ENCODE measurements at regions not wholly inside any gene's neighbourhood (a gene's known extent, or its start where the extent isn't known, plus 50 kb on each side); places are given as distances from the start of the nearest gene placed in this dataset.

GRCh38 chr2:104733226-104733943, 120.5 kb upstream of the POU3F3 start:
- no peaks in the 10 kb centered on the region for H3K36me3 ChIP-seq (ENCODE audit: control insufficient read depth, insufficient read depth, low read length)
- WGBS (ENCODE audit: insufficient coverage), result 63% methylated on average over 5 of the region's 6 CpGs
- no peak overlapping the region for H3K4me3 ChIP-seq (ENCODE audit: low read depth, low read length)
- H3K27ac ChIP-seq (ENCODE audit: low read depth, low read length), result no peak overlapping the region
- H3K9me3 ChIP-seq (ENCODE audit: control insufficient read depth, insufficient read depth, low read length), result no peaks in the 10 kb centered on the region
- no peak for DNase-seq (ENCODE audit: low read depth in 4 of 6, low spot score in 6 of 6)
- H3K4me1 ChIP-seq (ENCODE audit: control insufficient read depth, insufficient read depth, low read length), result no peaks in the 10 kb centered on the region
- no peaks in the 10 kb centered on the region for H3K27me3 ChIP-seq (ENCODE audit: control insufficient read depth, insufficient read depth, low read length)

GRCh38 chr2:104734937-104735586, 118.9 kb upstream of the POU3F3 start:
- DNase-seq (ENCODE audit: low read depth in 4 of 6, low spot score in 6 of 6), result no peak
- no peak overlapping the region for H3K4me3 ChIP-seq (ENCODE audit: low read depth, low read length)
- no peaks in the 10 kb centered on the region for H3K9me3 ChIP-seq (ENCODE audit: control insufficient read depth, insufficient read depth, low read length)
- no peaks in the 10 kb centered on the region for H3K4me1 ChIP-seq (ENCODE audit: control insufficient read depth, insufficient read depth, low read length)
- H3K27ac ChIP-seq (ENCODE audit: low read depth, low read length), result no peak overlapping the region
- H3K27me3 ChIP-seq (ENCODE audit: control insufficient read depth, insufficient read depth, low read length), result no peaks in the 10 kb centered on the region
- no peaks in the 10 kb centered on the region for H3K36me3 ChIP-seq (ENCODE audit: control insufficient read depth, insufficient read depth, low read length)
- 67% methylated on average over 4 of the region's 6 CpGs for WGBS (ENCODE audit: insufficient coverage)

- DNase-seq (ENCODE audit: low read depth in 4 of 6, low spot score in 6 of 6), result no peak
- Histone ChIP-seq H3K4me1 (ENCODE audit: control insufficient read depth, insufficient read depth, low read length) (no peaks in the 10 kb centered on the region), H3K27me3 (ENCODE audit: control insufficient read depth, insufficient read depth, low read length) (no peaks in the 10 kb centered on the region), H3K4me3 (ENCODE audit: low read depth, low read length) (no peak overlapping the region), H3K27ac (ENCODE audit: low read depth, low read length) (no peak overlapping the region), H3K36me3 (ENCODE audit: control insufficient read depth, insufficient read depth, low read length) (no peaks in the 10 kb centered on the region), H3K9me3 (ENCODE audit: control insufficient read depth, insufficient read depth, low read length) (no peaks in the 10 kb centered on the region)
- WGBS (ENCODE audit: insufficient coverage), result 96% methylated on average over 5 of the region's 7 CpGs
Observed at GRCh38 chr2:104736026-104736425, 117.9 kb upstream of the POU3F3 start.

- peaks cover 3% of the 10 kb centered on the region for H3K36me3 ChIP-seq (ENCODE audit: control insufficient read depth, insufficient read depth, low read length)
- no peak overlapping the region for H3K4me3 ChIP-seq (ENCODE audit: low read depth, low read length)
- no peak for DNase-seq (ENCODE audit: low read depth in 4 of 6, low spot score in 6 of 6)
- no peaks in the 10 kb centered on the region for H3K27me3 ChIP-seq (ENCODE audit: control insufficient read depth, insufficient read depth, low read length)
- no peak overlapping the region for H3K27ac ChIP-seq (ENCODE audit: low read depth, low read length)
- WGBS (ENCODE audit: insufficient coverage), result 100% methylated on average over 1 of the region's 3 CpGs
- H3K4me1 ChIP-seq (ENCODE audit: control insufficient read depth, insufficient read depth, low read length), result peaks cover 3% of the 10 kb centered on the region
- no peaks in the 10 kb centered on the region for H3K9me3 ChIP-seq (ENCODE audit: control insufficient read depth, insufficient read depth, low read length)
Observed at GRCh38 chr2:104741860-104742259, 112.1 kb upstream of the POU3F3 start.

DNA sequence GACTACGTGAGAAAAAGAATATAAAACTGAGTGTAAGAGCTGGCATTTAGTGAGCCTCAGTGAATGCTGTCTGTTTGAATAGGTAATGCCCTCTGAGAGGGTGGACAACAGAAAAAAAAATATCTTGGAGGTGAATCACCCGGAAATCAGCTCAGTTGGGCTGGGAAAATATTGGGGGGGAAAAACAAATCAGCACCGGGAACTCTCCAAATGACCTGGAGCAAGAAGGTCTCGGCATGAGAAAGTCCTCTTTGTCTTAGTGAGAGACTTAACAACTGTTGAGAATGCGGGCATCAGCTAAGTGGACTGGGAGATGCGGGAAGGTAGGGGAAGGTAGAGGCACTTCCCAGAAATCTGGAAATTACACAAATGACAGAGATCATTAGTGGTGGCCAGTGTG, 109.4 kb upstream of the POU3F3 start:
- no peak overlapping the region for H3K27ac ChIP-seq (ENCODE audit: low read depth, low read length)
- no peaks in the 10 kb centered on the region for H3K27me3 ChIP-seq (ENCODE audit: control insufficient read depth, insufficient read depth, low read length)
- peaks cover 3% of the 10 kb centered on the region for H3K36me3 ChIP-seq (ENCODE audit: control insufficient read depth, insufficient read depth, low read length)
- DNase-seq (ENCODE audit: low read depth in 4 of 6, low spot score in 6 of 6), result no peak
- no peak overlapping the region for H3K4me3 ChIP-seq (ENCODE audit: low read depth, low read length)
- H3K9me3 ChIP-seq (ENCODE audit: control insufficient read depth, insufficient read depth, low read length), result no peaks in the 10 kb centered on the region
- WGBS (ENCODE audit: insufficient coverage), result 85% methylated on average over 6 of the region's 6 CpGs
- H3K4me1 ChIP-seq (ENCODE audit: control insufficient read depth, insufficient read depth, low read length), result peaks cover 5% of the 10 kb centered on the region

- peaks cover 3% of the 10 kb centered on the region for H3K36me3 ChIP-seq (ENCODE audit: control insufficient read depth, insufficient read depth, low read length)
- WGBS (ENCODE audit: insufficient coverage), result 79% methylated on average over 9 of the region's 13 CpGs
- no peak for DNase-seq (ENCODE audit: low read depth in 4 of 6, low spot score in 6 of 6)
Observed at GRCh38 chr2:104745846-104746245, 108.1 kb upstream of the POU3F3 start.

DNA sequence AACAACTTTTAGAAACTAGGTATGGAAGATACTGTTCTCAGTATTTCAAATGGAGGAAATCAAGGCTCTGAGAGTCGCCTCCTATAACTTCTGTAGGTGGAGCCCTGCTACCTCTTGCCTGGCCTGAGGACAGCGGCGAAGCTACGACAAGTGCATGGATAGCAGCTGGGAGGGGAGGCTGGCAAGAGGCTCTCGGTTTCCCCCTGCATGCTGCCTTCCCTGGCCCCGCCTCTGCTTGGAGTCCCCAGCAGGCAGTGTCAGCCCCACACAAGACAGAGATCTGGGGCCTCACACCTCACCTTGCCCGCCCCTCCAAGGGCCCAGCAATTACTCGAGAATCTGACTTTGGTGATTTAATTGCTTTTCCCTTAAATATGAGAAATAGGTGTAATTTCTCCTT, 107.6 kb upstream of the POU3F3 start:
- no peaks in the 10 kb centered on the region for H3K9me3 ChIP-seq (ENCODE audit: control insufficient read depth, insufficient read depth, low read length)
- no peaks in the 10 kb centered on the region for H3K27me3 ChIP-seq (ENCODE audit: control insufficient read depth, insufficient read depth, low read length)
- 82% methylated on average over 5 of the region's 8 CpGs for WGBS (ENCODE audit: insufficient coverage)
- H3K36me3 ChIP-seq (ENCODE audit: control insufficient read depth, insufficient read depth, low read length), result peaks cover 3% of the 10 kb centered on the region
- H3K4me1 ChIP-seq (ENCODE audit: control insufficient read depth, insufficient read depth, low read length), result peaks cover 11% of the 10 kb centered on the region
- no peak overlapping the region for H3K4me3 ChIP-seq (ENCODE audit: low read depth, low read length)
- DNase-seq (ENCODE audit: low read depth in 4 of 6, low spot score in 6 of 6), result no peak
- H3K27ac ChIP-seq (ENCODE audit: low read depth, low read length), result no peak overlapping the region

More at GRCh38 chr2:104745846-104746245, 108.1 kb upstream of the POU3F3 start:
- no peak overlapping the region for H3K27ac ChIP-seq (ENCODE audit: low read depth, low read length)
- H3K9me3 ChIP-seq (ENCODE audit: control insufficient read depth, insufficient read depth, low read length), result no peaks in the 10 kb centered on the region
- no peak overlapping the region for H3K4me3 ChIP-seq (ENCODE audit: low read depth, low read length)
- peaks cover 11% of the 10 kb centered on the region for H3K4me1 ChIP-seq (ENCODE audit: control insufficient read depth, insufficient read depth, low read length)
- no peaks in the 10 kb centered on the region for H3K27me3 ChIP-seq (ENCODE audit: control insufficient read depth, insufficient read depth, low read length)

- no peaks in the 10 kb centered on the region for H3K27me3 ChIP-seq (ENCODE audit: control insufficient read depth, insufficient read depth, low read length)
- WGBS (ENCODE audit: insufficient coverage), result 61% methylated on average over 24 of the region's 24 CpGs
- H3K4me3 ChIP-seq (ENCODE audit: low read depth, low read length), result no peak overlapping the region
- peaks cover 11% of the 10 kb centered on the region for H3K4me1 ChIP-seq (ENCODE audit: control insufficient read depth, insufficient read depth, low read length)
- H3K36me3 ChIP-seq (ENCODE audit: control insufficient read depth, insufficient read depth, low read length), result peaks cover 3% of the 10 kb centered on the region
- DNase-seq (ENCODE audit: low read depth in 4 of 6, low spot score in 6 of 6), result peak in 1 of 6 donors; percentile 57
- H3K27ac ChIP-seq (ENCODE audit: low read depth, low read length), result no peak overlapping the region
- no peaks in the 10 kb centered on the region for H3K9me3 ChIP-seq (ENCODE audit: control insufficient read depth, insufficient read depth, low read length)
Observed at GRCh38 chr2:104746858-104747257, 107.1 kb upstream of the POU3F3 start.

DNA sequence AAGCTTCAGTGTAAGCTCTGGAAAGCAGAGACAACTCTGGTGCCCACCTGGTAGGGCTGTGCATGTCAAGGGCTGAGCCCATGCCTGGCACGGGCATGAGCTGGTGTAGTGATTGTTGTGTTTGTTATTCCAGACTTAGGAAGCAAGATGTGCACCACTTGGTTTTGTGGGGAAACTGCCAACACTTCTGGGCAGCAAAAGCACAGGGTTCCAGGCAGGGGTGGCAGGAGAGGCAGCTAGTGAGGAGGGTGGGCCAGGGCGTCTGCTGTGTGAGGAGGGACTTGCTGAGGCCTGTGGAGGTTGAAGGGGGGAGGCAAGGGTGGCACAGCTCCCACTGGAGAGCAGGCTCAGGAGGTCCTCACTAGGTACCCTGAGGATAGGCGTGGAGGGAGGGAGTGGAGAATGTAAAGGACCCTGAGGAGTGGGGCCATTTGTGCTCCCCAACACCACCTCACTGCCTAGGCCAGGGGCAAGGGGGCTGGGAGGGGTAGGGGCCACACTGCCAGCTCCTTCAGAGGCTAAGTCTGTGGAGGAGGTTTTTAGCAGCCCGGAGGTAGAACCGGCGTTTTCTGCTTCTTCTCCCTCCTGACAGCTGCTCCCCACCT, 104.0 kb upstream of the POU3F3 start:
- Histone ChIP-seq H3K9me3 (ENCODE audit: control insufficient read depth, insufficient read depth, low read length) (no peaks in the 10 kb centered on the region), H3K4me1 (ENCODE audit: control insufficient read depth, insufficient read depth, low read length) (peaks cover 17% of the 10 kb centered on the region), H3K27ac (ENCODE audit: low read depth, low read length) (no peak overlapping the region), H3K27me3 (ENCODE audit: control insufficient read depth, insufficient read depth, low read length) (no peaks in the 10 kb centered on the region), H3K36me3 (ENCODE audit: control insufficient read depth, insufficient read depth, low read length) (peaks cover 3% of the 10 kb centered on the region), H3K4me3 (ENCODE audit: low read depth, low read length) (no peak overlapping the region)
- DNase-seq (ENCODE audit: low read depth in 4 of 6, low spot score in 6 of 6), result peak in 1 of 6 donors; percentile 49
- WGBS (ENCODE audit: insufficient coverage), result 60% methylated on average over 4 of the region's 6 CpGs

DNA sequence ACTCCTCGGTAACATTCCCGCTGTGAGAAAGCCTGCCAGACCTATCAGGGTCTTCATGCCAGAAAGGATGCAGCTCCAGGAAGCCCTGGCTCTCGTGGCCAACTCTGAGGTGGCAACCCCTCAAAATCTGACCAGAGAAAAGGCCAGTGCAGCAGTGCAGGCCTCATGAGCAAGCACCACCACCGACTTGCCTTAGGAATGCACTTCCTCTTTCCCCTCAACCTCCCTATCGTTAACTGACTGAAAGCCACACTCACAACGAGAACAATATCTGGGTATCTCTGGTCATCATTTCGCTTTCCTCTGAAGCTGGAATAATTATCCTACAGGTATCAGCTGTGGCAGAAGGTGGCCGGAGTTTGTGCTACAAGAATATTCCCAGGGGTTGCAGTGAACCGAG, 101.4 kb upstream of the POU3F3 start:
- H3K4me1 ChIP-seq (ENCODE audit: control insufficient read depth, insufficient read depth, low read length), result peaks cover 27% of the 10 kb centered on the region
- H3K27ac ChIP-seq (ENCODE audit: low read depth, low read length), result no peak overlapping the region
- no peak overlapping the region for H3K4me3 ChIP-seq (ENCODE audit: low read depth, low read length)
- no peak for DNase-seq (ENCODE audit: low read depth in 4 of 6, low spot score in 6 of 6)
- H3K36me3 ChIP-seq (ENCODE audit: control insufficient read depth, insufficient read depth, low read length), result no peaks in the 10 kb centered on the region
- H3K9me3 ChIP-seq (ENCODE audit: control insufficient read depth, insufficient read depth, low read length), result no peaks in the 10 kb centered on the region
- H3K27me3 ChIP-seq (ENCODE audit: control insufficient read depth, insufficient read depth, low read length), result no peaks in the 10 kb centered on the region
- 82% methylated on average over 5 of the region's 9 CpGs for WGBS (ENCODE audit: insufficient coverage)

Data from spinal cord (tissue), 9 donors.